IMR-90 (cell line): ENCODE measurements at regions not wholly inside any gene's neighbourhood (a gene's known extent, or its start where the extent isn't known, plus 50 kb on each side); places are given as distances from the start of the nearest gene placed in this dataset. TPM values are rescaled to one million over a fixed set of nuclear protein-coding genes. Genes with fewer than 3 reads are reported as not detected.

Source experiments
- microRNA-seq, 2 experiments: library from miRNA; stranded (forward) in 1 of 2; unstranded in 1 of 2; fragments of 10-50 nt in 1 of 2; fragments of <30 nt in 1 of 2; gene quantifications in 1 of 2; microRNA quantifications in 1 of 2; one replicate each; pipeline versions ENCODE3 to v1.1.0; 2013 to 2020; ENCODE audit not compliant: insufficient read depth in 1 of 2, insufficient read length in 1 of 2, unreplicated experiment in 1 of 2
- small RNA-seq, 5 experiments: library from RNA; depleted of rRNA; stranded (forward); fragments of <200 nt; gene quantifications; one replicate each; pipeline ENCODE3, GENCODE V24; 2012

Small RNA genes lying in the stretch of these regions (microRNA-seq; reads per million reads assigned to microRNA genes)
- gene RNU7-188P (ENCODE audit: insufficient read depth, insufficient read length), result not detected

Small RNA genes lying in the stretch of these regions (small RNA-seq; reads per million reads assigned to genes)
- 0 reads per million in 5 experiments for gene RNU7-188P
